Uterus (tissue), 2 donors: ENCODE measurements at regions not wholly inside any gene's neighbourhood (a gene's known extent, or its start where the extent isn't known, plus 50 kb on each side); places are given as distances from the start of the nearest gene placed in this dataset.

ENCODE experiments used
- POLR2A ChIP-seq, 2 donors: fragments of 450-650 bp; IDR thresholded peaks; one replicate each; pipeline ENCODE4 v1.6.1; 2016; ENCODE audit warnings: antibody characterized with exemption in 2 of 2, mild to moderate bottlenecking in 1 of 2, moderate library complexity in 1 of 2
- TF ChIP-seq, protein P1 (sequence below), 4 experiments: fragments of 200-600 bp in 2 of 4; fragments of 450-650 bp in 2 of 4; sonication (generic) in 2 of 4; IDR thresholded peaks; one replicate each; pipeline ENCODE4 v1.5.1; 2016 to 2019; ENCODE audit warnings: antibody characterized with exemption in 4 of 4, mild to moderate bottlenecking in 2 of 4, moderate library complexity in 1 of 4

DNA sequence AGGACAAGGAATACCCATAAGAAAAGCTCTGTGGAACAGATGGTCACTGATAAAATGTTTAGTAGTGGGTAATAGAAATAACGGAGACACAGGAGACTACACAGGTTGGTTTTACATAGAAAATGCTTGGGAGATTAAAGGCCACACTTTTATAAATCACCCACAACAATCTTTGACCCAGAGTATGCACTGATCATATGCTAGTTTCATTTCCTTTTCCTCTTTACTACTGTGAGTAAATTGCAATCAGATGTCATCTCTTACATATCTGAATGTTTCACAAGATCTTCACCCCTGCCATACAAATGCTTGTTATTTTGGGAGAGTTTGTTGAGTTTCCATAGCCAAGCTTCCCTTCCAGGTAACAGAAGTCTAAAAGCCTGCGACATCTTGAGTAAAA is 978.4 kb upstream of the KLHL29 start:
- TF ChIP-seq, protein P1, sequence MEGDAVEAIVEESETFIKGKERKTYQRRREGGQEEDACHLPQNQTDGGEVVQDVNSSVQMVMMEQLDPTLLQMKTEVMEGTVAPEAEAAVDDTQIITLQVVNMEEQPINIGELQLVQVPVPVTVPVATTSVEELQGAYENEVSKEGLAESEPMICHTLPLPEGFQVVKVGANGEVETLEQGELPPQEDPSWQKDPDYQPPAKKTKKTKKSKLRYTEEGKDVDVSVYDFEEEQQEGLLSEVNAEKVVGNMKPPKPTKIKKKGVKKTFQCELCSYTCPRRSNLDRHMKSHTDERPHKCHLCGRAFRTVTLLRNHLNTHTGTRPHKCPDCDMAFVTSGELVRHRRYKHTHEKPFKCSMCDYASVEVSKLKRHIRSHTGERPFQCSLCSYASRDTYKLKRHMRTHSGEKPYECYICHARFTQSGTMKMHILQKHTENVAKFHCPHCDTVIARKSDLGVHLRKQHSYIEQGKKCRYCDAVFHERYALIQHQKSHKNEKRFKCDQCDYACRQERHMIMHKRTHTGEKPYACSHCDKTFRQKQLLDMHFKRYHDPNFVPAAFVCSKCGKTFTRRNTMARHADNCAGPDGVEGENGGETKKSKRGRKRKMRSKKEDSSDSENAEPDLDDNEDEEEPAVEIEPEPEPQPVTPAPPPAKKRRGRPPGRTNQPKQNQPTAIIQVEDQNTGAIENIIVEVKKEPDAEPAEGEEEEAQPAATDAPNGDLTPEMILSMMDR (IDR thresholded peaks at IDR 0.05), result no peak
- no peak for TF ChIP-seq POLR2A (IDR thresholded peaks at IDR 0.05)
